H1 (cell line): ENCODE measurements at regions not wholly inside any gene's neighbourhood (a gene's known extent, or its start where the extent isn't known, plus 50 kb on each side); places are given as distances from the start of the nearest gene placed in this dataset.

ENCODE experiments used
- CTCF ChIP-seq, 3 experiments: IDR thresholded peaks; 1 replicate in 2 of 3; 2 replicates in 1 of 3; pipeline versions ENCODE4 v1.5.1 to v1.6.1; 2011; ENCODE audit warnings: low read length in 3 of 3, mild to moderate bottlenecking in 3 of 3, inconsistent platforms in 2 of 3, low read depth in 1 of 3, moderate library complexity in 1 of 3; ENCODE audit not compliant: insufficient read depth in 1 of 3; ENCODE audit errors: control extremely low read depth in 1 of 3
- POLR2A ChIP-seq, 2 experiments: IDR thresholded peaks; 1 replicate in 1 of 2; 2 replicates in 1 of 2; pipeline ENCODE4 v1.6.1; 2011; ENCODE audit warnings: low read depth in 2 of 2, low read length in 2 of 2, mild to moderate bottlenecking in 2 of 2; ENCODE audit errors: control extremely low read depth in 1 of 2
- POLR2AphosphoS5 ChIP-seq: IDR thresholded peaks from 2 replicates; pipeline ENCODE4 v1.6.1; 2011; ENCODE audit warnings: low read depth, low read length

GRCh38 chrX:39805022-39805421, 292.7 kb downstream of the BCOR start:
- no peak for TF ChIP-seq CTCF (IDR thresholded peaks at IDR 0.05; ENCODE audit: control extremely low read depth in 1 of 3, insufficient read depth in 1 of 3, low read depth in 1 of 3, low read length in 3 of 3)
- no peak for TF ChIP-seq POLR2AphosphoS5
- TF ChIP-seq POLR2A (IDR thresholded peaks at IDR 0.05; ENCODE audit: control extremely low read depth in 1 of 2, low read depth in 2 of 2, low read length in 2 of 2) = no peak
